GM21526 (cell line): ENCODE measurements at regions not wholly inside any gene's neighbourhood (a gene's known extent, or its start where the extent isn't known, plus 50 kb on each side); places are given as distances from the start of the nearest gene placed in this dataset.
"Not testable (repeated sequence)": the region's sequence is repeated elsewhere in the genome, so short reads cannot be mapped to it uniquely, and the experiment has no call there.

Experiments
- ATAC-seq: cut with Tn5 transposase; IDR thresholded peaks from one replicate; pipeline ENCODE4 v1.9.1; 2021; ENCODE audit warnings: moderate library complexity; ENCODE audit not compliant: unreplicated experiment, low FRiP score

DNA sequence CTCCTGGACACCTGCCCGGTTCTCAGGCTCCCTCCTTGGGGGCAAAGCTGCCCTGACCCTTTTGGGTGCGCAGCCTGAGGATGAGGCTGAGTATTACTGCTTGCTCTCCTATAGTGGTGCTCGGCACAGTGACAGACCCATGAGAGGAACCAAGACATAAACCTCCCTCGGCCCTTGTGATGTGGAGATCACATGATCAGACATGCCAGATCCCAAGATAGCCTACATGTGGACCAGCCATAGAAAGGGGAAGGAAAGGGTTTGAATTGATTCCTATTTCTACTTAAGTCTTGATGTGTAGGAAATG lies 125.3 kb downstream of the VPREB1 start:
- ATAC-seq = no peak

DNA sequence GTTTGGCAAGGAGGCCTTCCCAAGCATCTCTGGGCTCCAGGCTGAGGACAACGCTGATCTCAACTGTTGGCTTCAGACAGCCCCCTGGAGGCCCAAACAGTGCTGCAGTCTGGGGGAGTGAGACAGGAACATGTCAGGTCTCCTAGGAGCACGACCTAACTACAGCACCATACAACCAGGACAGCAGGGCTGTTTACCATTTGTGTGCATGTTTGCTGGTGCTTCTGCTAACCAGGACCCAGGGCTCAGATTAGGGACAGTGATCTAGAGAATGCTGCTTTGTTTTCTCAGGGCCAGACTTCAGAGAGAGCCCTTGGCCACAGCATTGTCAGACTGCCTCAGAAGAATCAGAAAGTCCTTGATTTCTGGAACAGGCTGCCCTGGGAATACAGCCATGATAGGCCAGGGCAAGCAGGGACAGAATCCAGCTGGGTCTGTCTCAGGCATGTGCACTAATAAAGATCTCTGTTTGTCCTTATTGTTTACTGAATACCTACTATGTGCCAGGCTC lies 126.5 kb downstream of the VPREB1 start:
- no peak for ATAC-seq

GRCh38 chr22:22372086-22372485 lies 127.5 kb downstream of the VPREB1 start:
- ATAC-seq = no peak

DNA sequence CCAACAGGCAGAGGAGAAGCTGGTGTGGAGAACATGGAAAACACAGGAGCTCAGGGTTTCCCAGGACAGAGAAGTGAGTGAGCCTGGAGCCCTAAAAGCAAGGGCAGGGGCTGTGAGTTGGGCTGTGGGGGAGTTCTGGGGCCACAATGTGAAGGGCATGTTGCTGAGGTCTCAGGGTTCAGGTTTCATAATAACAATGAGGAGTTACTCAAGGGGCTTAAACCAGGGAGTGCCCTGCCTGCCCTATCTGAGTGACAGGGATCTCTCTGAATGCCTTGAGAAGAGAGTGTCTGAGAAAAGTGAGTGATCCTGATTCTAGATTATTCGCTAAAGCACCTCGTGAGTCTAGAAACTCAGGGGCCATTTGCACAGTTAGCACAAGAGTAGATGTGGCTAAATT lies 129.6 kb downstream of the VPREB1 start:
- ATAC-seq = no peak

DNA sequence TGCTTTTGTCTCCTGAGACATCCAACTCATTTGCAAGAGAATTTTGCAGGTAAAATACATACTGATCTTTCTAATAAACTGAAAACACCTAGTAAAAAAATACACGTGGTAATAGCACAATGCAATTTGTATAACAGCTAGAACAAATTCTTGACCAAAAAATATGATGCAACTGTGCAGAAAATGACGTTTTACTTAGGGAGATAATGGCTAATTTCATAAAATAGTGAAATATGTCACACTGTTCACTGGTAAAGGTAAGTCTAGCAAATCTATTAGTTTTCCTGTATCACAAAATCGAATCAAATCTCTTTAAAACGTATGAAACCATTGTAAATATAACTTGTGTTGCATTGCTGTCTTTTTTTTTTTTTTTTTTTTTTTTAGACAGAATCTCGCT lies 130.0 kb downstream of the VPREB1 start:
- no peak for ATAC-seq

GRCh38 chr22:22375576-22376351 lies 131.2 kb downstream of the VPREB1 start:
- ATAC-seq = no peak

DNA sequence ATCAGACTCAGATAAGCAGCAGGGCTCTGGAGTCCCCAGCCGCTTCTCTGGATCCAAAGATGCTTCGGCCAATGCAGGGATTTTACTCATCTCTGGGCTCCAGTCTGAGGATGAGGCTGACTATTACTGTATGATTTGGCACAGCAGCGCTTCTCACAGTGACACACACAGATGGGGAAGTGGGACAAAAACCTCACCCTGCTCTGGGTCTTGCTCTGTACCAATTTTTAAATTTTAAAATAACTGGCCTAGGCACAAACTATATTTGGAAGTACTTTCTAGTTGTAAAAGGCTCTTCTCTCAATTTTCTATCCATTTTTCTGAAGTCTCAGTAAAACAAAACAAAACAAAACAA lies 131.7 kb downstream of the VPREB1 start:
- no peak for ATAC-seq

GRCh38 chr22:22376884-22377283 lies 131.7 kb downstream of the ZNF280B start:
- ATAC-seq = not testable (repeated sequence)

GRCh38 chr22:22377335-22377734 lies 131.2 kb downstream of the ZNF280B start:
- no peak for ATAC-seq

DNA sequence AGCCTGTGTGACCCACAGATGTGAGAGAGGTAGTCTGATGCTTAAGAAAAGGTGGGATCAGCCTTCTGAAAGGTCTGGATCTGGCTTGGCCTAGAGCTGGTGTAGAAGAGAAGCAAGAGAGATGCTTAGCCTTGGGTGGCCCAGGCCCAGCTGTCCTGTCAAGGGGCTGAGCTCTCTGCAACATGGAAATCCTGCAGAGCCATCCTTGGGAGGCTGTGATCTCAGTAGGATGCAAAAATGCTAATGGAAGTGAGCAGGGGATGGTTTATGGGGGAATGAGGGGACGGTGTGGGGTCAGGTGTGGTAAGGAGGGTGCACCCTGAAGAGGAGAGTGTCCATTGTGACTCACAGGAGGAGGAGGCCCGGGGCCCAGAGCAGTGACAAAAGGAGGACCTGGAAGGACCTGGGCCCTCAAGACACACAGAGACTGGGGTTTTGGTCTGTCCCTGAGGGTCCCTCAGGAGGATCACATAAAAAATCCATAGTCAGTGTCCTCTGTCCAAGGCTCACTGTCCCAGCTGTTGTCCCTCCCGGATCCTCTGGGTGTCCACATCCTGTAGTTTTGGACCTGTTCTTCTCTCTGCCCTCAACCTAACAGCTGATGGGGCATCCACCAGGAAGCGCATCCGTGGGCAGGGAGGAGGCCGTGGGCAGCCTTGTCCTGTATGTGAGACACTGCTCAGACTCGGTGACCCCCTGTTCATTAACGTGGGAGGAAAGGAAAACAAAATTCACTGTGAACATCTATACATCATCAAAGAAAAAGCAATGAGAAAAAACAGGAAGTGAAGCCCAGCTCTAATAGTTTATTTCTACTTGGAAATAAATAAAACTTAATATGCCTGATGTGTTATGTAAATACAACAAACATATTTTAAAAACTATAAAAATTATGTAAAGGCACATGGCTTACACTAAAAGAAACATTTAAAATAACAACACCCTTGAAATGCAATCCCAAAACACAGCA lies 129.8 kb downstream of the ZNF280B start:
- no peak for ATAC-seq

GRCh38 chr22:22380098-22381030 lies 128.2 kb downstream of the ZNF280B start:
- ATAC-seq = no peak

- ATAC-seq = not testable (repeated sequence)
Measured at GRCh38 chr22:22381292-22381691, 127.2 kb downstream of the ZNF280B start.

DNA sequence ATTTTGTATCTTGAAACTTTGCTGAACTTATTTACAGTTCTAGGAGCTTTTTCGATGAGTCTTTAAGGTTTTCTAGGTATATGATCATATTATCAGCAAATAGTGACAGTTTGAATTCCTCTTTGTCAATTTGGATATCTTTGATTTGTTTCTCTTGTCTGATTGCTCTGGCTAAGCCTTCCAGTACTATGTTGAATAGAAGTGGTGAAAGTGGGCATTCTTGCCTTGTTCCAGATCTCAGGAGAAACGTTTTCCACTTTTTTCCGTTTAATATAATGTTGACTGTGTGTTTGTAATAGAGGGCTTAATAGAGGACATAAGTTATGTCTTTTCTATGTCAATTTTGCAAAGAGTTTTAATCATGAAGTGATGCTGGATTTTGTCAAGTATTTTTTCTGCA lies 124.3 kb downstream of the ZNF280B start:
- ATAC-seq = no peak

DNA sequence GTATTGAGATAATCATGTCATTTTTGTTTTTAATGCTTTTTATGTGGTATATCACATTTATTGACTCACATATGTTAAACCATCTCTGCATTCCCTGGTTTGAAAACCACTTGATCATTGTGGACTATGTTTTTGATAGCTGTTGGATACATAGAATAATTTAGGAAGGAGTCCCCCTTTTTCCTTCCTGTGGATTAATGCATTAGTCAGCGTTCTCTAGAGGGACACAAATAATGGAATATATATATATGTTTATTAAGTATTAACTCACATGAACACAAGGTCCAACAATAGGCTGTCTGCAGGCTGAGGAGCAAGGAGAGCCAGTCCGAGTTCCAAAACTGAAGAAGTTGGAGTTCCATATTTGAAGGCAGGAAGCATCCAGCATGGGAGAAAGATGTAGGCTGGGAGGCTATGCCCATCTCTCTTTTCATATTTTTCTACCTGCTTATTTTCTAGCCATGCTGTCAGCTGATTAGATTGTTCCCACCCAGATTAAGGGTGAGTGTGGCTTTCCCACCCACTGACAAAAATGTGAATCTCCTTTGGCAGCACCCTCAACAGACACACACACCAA lies 123.8 kb downstream of the ZNF280B start:
- ATAC-seq = no peak

DNA sequence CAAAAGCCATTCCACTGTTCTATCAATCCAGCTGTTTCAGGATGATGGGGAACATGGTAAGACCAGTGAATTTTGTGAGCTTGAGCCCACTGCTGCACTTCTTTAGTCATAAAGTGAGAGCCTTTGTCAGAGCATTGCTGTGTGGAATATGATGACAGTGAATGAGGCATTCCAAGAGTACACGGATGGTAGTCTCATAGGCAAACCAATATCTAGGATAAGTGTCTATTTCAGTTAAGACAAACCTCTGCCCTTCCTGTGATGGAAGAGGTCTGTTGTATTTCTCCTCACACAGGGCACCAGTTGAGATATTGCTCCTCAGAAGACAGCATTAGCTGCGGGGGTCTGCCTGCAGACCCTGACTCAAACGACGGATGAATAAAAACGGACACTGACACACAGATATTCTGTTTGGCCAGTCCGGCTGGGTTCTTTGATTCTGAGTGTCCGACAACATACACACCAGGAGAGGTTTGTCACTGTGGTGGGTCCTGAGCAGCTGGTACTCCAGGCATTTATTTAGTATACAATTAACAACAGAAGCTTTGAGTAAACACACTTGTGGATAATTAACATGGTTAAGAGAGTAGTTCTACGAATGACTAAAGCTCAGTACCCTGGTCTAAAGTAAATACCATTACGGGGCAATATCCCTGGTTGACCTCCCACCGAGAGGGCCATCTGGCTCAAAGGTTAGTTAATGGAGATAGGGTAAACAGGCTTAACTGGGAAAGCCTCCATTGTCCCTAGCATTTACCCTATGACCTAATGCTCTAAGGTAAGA lies 121.7 kb downstream of the ZNF280B start:
- ATAC-seq = no peak

GRCh38 chr22:22387386-22387736 lies 121.2 kb downstream of the ZNF280B start:
- ATAC-seq = no peak

DNA sequence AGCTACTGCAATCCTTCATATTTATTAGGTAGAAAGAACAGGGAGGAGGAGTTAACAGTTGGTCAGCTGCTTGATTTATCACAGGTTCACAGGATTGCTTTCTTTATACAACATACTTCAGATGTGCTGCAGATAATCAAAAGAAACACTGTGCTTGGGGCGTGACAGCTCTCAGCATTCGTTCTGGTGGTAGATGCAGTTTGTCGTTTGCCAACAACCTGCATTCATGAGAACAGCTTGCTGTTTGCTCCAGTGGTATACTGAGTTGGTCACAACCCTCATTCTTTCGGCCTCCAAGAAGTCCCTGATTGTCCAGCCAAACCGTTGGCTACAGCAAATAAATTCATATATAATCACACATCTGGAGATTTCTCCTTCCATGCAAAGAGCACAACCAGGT lies 120.5 kb downstream of the ZNF280B start:
- no peak for ATAC-seq

GRCh38 chr22:22388494-22388893 lies 120.0 kb downstream of the ZNF280B start:
- ATAC-seq = no peak

DNA sequence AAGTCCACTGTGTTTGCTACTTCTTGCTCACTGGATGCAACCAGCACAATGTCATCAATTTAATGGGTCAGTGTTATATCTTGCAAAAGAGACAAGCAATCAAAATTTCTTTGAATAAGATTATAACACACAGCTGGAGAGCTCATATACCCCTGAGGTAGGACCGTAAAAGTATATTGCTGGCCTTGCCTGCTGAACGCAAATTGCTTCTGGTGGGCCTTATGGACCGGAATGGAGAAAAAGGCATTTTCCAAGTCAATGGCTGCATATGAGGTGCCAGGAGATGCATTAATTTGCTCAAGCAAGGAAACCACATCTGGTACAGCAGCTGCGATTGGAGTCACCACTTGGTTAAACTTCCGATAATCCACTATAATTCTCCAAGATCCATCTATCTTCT lies 119.1 kb downstream of the ZNF280B start:
- no peak for ATAC-seq

DNA sequence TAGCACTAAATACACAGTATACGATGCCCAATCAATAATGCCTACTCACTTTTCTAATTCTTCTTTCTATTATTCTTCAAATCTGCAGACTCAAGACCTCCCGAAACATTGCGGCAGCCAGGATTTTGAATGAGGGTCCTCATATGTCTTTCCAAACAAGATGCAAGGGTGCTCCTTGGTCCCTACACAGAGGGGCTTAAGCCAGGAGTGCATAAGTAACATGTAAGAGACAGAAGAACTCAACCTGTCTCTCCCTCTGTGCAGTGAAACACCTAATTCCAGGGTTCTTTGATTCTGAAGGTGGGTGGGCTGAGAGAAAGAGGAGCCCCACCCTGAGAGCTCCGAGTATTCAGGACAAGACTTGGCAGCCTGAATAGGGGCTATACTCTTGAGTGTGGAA lies 117.6 kb downstream of the ZNF280B start:
- ATAC-seq = no peak
